ENCODE measurements at regions not wholly inside any gene's neighbourhood (a gene's known extent, or its start where the extent isn't known, plus 50 kb on each side); places are given as distances from the start of the nearest gene placed in this dataset.
"Not testable (repeated sequence)": the region's sequence is repeated elsewhere in the genome, so short reads cannot be mapped to it uniquely, and the experiment has no call there.

DNA sequence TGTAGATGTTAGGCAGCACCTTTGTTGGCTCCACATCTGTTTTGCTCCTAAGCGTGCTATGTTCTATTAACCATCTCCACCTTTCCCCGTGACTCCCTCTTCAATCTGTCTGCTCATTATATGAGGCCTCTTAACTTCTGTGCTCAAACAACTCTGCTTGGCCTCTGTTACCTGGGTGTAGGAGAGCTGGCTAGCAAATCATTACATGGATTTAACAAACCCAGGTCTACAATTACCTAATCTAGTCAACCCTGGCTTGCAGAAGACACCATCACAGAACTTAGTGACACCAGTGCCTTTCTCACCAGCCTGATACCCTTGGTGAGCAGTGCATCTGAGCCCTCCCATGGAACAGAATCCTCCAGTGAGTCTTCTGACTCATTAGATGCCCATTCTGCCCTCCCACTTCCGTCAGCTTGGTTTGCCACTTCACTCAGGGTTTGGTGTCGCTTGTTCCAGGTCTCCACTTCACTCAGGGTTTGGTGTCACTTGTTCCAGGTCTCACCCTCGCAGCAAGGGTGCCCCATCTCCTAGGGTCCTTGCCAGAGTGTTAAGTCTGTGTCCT lies 92.0 kb upstream of the KIF26B start:
- in situ Hi-C loops (cut with MboI; ENCODE audit: low sequenced_read_pairs), result no loop called here

DNA sequence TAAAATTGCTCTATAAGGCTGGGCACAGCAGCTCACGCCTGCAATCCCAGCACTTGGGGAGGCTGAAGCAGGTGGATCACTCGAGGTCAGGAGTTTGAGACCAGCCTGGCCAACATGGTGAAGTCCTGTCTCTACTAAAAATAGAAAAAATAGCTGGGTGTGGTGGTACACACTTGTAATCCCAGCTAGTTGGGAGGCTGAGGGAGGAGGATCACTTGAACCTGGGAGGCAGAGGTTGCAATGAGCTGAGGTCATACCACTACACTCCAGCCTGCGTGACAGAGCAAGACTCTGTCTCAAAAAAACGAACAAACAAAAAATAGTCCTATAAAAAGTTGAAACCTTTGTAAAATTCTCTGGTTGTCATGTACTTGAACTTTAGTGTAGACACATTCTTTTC lies 93.0 kb upstream of the KIF26B start:
- in situ Hi-C loops (cut with MboI; ENCODE audit: low sequenced_read_pairs), result not testable (repeated sequence)

DNA sequence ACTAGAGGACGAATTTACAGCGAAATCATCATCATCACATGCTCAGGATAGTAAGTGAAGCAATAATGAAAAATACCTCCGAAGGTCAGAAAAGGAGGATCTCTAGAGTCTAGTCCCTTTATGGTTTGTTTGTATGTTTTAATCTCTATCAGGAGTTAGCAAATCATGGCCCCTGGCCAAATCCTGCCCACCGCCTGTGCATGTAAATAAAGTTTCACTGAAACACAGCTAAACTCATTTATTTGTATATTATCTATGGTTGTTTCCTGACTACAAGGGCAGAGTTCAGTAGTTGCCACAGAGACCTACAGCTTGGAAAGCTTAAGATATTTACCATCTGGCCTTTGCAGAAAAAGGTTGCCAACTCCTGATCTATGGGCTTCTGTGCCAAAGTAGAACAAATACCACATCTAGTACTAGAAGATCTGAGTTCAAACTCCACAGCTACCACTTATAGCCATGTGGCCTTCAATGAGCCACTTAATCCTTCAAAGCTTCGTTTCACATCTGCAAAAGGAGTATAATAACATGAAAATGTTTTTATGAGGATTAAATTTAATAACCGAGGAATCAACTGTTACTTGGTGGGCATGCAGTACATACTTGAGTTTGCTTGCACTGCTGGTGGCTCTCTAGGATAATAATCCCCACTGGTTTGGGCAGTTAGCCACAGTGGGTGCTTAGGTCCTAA lies 94.0 kb upstream of the KIF26B start:
- in situ Hi-C loops (cut with MboI; ENCODE audit: low sequenced_read_pairs), result no loop called here

DNA sequence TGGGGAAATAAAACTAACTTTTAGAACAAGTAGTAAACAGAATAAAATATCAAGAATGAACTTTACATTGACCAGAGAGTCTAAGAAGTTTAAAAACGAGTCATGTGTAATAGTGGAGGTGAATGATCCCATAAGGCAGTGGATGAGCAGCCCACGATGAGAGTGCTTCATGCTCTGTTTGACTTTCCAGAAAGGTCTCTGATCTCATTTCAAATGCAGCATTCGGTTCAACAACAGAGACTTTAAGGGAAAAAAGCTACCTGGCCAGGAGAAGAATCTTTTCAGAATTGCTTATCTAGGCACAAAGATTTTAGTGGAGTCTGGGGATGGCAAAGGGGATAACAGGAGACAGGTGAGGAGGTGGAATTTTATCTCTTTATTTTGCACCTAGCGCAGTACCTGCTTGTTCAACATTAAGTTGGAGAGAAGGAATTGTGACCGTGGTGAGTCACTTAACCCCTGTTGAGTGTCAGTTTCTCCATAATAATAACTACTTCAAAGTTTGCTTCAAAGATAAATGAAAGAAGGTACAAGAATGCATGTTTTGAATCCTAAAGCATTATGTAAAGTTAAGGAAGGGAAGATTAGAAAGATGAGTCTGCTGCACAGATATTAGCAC lies 94.9 kb upstream of the KIF26B start:
- in situ Hi-C loops (cut with MboI; ENCODE audit: low sequenced_read_pairs), result no loop called here

DNA sequence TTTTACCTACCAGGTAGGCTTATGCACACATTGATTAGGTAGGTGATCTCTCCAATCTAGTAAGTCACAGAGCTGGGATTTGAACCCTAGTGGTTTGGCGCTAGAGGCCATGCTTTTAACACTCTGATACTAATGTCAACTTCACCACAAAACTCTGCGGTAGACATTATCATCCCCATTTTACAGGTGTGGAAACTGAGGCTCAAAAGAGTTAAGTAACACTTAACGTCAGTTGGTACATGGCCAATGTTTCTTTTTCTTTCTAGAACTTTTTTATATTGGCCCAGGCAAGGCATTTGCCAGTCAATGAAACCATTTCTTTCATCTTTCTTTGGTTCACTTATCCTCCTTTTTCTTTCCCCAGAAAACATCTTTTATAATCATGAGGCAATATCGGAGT lies 95.9 kb upstream of the KIF26B start:
- in situ Hi-C loops (cut with MboI; ENCODE audit: low sequenced_read_pairs), result no loop called here

DNA sequence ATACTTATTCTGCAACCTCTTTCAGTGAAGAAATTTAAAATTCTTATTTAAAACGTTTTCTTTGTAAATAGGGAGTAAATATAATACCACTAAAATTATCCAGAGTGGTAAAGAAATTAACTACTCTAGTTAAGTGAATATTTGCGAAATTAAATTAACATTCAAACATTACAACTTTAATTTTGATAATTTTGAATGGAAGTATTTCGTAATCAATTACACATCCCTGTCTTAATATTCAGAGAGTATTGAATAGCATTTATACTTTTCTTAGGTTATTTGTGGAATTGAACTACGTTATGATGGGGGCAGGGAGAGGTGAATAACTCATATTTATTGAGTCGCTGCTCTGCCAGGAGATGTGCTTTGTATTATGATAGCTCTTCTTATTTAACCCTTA lies 96.3 kb upstream of the KIF26B start:
- in situ Hi-C loops (cut with MboI; ENCODE audit: low sequenced_read_pairs), result no loop called here

DNA sequence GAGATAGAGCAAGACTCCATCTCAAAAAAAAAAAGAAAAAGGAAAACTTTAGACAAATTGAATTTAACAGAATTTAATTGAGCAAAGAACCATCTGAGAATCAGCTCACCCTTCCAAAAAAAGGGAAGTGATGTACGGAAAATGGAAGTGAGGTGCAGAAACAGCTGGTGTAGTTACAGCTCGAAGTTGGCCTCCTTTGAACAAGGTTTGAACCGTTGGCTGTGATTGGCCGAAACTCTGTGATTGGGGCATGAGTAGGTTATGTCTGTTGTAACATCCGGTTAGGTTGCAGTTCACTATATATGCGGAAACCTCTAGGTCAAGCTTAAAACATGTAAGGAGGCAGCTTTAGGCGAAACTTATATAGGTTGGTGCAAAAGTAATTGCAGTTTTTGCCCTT lies 97.9 kb upstream of the KIF26B start:
- in situ Hi-C loops (cut with MboI; ENCODE audit: low sequenced_read_pairs), result no loop called here

DNA sequence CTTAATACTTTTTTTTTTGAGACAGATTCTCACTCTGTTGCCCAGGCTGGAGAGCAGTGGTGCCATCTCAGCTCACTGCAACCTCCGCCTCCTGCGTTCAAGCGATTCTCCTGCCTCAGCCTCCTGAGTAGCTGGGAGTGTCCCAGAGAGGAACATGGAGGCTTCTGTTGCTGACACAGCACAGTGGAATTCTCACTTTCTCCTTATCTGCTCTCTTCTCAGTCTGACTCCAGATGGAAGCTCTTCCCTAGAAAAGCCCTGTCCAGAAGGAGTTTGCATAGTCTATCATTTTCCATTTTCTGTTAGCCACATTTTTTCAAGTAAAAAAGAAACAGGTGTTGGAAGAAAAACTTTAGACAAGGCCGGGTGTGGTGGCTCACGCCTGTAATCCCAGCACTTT lies 98.5 kb upstream of the KIF26B start:
- in situ Hi-C loops (cut with MboI; ENCODE audit: low sequenced_read_pairs), result not testable (repeated sequence)

DNA sequence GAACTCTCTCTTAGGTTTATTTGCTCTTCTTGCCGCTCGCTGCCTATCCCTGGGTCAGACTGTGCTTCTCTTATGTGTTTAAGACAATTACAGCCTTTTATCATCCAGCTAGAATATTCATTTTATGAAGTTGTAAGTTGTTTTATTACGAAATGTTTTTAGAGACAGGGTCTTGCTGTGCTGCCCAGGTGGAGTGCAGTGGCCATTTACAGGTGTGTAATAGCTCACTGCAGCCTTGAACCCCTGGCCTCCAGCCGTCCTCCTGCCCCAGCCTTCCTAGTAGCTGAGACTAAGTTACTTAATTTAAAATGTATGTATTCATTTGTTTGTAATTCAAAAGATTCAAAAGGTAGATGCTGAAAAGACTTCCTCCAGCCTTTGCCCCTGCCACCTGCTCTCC lies 99.0 kb upstream of the KIF26B start:
- in situ Hi-C loops (cut with MboI; ENCODE audit: low sequenced_read_pairs), result no loop called here

DNA sequence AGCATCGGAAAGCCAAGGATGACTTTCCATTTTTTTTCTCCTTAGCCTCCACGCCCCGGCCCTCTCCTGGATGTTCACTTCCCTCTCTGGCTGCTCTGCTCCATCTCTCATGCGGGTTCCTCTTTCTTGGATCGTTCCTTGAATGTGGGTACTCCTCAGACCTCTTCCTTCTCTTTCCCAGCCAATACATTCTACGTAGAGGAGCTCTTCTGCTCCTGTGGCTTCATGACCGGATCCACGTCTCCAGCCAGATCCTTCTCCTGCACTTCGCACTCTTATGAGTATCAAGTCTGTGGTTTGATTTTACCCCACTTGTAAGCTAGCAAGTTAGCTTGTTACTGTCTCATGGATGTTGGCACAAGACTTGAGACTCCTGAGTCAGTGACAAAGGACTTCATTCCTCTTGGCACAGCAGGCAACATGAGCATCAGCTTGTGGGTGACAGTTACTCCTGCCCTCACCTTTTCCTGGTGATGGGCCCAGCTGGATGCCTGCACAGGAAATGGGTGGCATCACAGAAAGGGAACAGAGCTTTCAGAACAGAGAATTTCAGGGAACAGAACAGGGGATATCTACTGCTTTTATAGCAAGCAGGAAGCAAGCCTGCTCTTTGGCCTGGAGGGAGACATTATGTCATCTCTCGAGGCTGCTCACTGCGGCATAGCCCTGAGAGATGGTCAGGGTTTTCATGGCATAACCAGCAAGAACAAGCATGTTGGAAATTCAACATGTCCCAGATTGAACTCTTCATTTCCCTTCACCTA lies 100.1 kb upstream of the KIF26B start:
- in situ Hi-C loops (cut with MboI; ENCODE audit: low sequenced_read_pairs), result no loop called here

DNA sequence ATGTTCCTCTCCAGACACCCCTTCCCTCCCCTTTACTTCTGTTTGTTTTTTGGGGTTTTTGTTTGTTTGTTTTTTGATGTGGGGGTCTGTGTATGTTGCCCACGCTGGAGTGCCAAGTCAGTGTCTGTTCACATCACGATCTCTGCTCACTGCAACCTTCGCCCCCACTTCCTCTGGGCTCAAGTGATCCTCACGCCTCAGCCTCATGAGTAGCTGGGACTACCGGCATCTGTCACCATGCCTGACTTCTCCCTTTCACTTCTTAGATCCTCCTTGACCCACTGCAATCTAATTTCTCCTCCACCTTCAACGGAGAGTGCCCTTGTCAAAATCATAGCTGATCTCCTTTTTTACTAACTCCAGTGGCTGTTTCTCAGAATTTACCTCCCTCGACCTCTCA lies 100.7 kb upstream of the KIF26B start:
- in situ Hi-C loops (cut with MboI; ENCODE audit: low sequenced_read_pairs), result no loop called here

DNA sequence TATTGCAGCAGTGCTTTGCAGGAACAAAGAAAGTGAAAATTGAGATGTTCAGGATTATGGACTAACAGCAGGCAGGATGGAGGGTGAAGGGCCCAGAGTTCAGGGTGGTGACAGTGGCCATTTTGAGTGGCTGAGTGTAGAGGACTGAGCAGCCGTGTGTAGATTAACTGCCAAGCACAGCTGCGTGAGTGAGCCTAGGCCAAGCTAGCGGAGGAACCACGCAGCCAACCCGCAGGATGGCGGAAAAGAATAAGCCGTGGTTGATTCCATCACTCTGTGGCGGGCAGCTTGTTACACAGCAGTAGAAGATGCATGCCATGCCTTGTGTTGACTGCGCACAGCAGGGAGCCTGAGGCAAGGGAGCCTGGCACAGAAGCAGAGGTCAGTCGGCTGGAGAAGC lies 102.5 kb upstream of the KIF26B start:
- in situ Hi-C loops (cut with MboI; ENCODE audit: low sequenced_read_pairs), result no loop called here

DNA sequence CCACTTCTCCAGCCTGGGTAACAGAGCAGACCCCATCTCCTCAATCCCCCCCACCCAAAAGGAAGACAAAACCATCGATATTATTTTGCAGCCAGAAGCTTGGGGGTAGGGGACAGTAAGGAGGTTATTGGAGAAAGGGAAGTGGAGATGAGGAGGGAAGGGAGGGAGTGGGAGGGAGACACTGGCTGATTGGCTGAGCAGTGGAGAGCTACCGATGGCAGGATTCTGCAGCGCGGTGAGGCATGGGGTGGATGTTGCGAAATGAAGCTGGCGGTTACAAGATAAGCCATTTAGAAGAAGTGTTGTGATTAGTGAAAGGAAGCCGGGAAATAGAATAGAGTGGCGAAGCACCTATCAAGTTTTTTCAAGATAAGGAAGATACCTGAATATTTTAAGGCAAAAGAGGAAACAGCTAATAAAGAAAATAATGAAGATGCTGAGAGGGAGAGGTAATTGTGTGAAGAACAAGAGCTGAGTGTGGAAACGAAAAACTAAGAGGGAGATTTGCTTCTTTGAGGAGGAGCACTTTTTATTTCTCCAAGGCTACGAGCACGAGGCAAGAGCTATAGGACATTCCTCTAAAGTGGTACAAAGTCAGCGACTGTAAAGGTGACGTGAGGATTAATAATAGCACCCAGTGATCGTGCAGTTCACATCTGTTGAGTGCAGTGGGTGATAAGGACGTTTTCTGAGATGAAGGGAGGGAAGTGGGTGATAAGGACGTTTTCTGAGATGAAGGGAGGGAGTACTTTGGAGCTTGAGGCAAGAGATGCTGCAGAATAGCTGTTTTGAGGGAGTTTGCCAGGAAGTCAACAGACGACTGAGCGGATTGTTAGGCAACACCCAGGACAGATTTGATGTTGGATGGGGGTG lies 103.2 kb upstream of the KIF26B start:
- in situ Hi-C loops (cut with MboI; ENCODE audit: low sequenced_read_pairs), result no loop called here

DNA sequence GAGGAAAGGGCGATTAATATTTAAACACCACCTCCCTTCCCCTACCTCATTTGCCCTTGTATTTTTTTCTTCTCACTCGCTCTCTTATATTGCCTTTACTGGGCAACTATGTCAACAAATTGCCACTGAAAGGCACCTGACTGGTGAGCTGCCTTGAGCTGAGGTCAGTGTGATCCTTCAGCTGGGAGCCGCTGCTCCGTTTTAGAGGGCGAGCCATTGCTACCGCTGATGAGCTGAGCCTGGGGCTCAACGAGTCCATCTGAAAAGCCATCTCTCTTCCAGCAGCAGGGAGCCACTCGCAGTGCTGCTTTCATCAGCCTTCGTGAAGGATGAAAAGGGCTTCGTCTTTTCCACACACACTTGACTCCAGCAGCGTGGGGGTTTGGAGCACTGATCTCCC lies 108.0 kb upstream of the KIF26B start:
- in situ Hi-C loops (cut with MboI; ENCODE audit: low sequenced_read_pairs), result loop anchor here (10.0 kb wide), 3 partner anchors 212 to 442 kb away; partner anchors contain the start of gene COX20

DNA sequence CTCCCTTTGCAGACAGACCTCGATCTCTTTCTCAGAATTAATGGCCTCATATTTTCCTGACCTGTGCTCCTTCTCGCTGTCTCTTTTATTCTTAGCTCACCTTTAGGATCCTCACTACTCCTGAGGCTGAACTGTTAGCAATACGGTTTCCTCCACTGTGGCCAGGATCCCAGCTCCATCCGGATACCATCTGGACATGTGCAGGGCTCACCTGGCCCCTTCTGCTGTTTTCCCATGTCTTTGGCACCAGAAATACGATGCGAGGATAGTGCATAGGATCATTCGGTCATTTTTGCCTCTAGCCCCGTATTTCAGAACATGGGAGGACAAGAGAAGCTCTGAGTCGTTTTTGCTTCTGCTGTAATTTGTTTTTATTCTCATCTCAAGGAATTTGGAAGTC lies 108.5 kb upstream of the KIF26B start:
- in situ Hi-C loops (cut with MboI; ENCODE audit: low sequenced_read_pairs), result loop anchor here (10.0 kb wide), 3 partner anchors 212 to 442 kb away; partner anchors contain the start of gene COX20

DNA sequence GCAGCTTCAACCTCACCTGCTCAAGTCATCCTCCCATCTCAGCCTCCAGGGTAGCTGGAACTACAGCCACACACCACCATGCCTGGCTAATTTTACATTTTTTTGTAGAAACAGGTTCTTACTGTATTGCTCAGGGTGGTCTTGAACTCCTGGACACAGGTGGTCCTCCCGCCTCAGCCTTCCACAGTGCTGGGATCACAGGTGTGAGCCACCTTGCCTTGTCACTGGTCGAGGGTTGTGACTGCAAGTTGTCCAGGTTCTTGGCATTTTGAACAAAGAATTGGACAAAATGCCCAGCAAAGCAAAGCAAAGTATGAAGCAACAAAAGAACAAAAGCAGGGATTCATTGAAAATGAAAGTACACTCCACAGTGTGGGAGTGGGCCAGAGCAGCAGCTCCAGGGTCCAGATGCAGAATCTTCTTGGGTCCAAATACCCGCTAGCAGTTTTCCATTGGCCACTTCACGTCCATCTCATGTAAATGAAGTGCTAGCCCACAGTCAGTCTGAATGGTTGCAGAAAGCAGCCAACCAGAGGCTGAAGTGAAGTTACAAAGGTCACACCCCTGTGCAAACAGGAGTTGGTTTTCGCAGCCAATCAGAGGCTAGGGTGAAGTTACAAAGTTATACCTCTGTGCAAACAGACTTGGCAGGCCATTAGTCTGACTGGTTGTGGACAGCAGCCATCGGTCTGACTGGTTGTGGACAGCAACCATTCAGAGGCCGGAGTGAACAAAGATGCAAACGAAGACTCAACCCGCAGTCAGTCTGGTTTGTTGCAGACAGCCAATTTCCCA lies 109.5 kb upstream of the KIF26B start:
- in situ Hi-C loops (cut with MboI; ENCODE audit: low sequenced_read_pairs), result loop anchor here (10.0 kb wide), 3 partner anchors 210 to 440 kb away; partner anchors contain the start of gene COX20

DNA sequence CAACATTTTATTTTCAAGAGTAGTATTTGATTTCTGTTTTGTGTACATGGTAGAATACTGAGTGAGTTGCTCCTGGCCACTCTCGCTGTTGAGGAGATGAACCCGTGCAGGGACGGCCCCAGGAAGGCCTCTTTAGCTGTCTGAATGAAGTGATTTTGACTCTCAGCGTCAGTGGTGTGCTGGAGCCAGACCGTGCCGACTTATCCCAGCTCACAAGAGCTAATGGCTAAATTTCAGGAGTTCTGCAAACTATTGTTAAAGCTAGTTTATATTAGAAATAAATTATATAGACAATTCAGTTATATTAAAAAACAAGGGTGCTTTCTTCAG lies 111.2 kb upstream of the KIF26B start:
- in situ Hi-C loops (cut with MboI; ENCODE audit: low sequenced_read_pairs), result loop anchor here (10.0 kb wide), 3 partner anchors 209 to 439 kb away; partner anchors contain the start of gene COX20

DNA sequence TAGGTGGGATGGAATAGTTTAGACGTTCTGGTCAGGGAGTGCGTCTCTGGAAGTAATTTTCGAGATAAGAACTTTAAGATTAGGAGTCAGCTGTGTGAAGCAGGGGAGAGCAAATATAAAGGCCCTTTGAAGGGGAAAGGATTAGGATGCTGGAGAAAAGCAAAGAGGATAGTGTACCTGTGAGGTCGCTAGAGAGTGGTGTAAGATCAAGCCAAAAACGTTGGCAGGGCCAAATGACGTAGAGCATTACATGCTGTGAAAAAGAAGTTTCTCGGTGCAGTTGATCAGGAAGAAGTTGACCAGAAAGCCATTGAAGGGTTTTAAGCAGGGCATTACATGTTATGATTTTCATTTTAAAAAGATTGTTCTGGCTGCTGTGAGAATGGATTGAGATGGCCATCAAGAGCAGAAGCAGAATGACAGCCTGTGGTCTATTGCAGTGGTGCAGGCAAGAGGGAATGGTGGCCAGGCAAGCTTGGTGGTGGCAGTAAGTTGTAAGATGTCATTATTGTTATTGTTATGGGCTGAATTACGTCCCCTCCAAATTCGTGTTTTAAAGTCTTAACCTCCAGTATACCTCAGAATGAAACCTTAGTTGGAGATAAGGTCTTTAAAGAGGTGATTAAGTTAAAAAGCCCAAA lies 113.6 kb upstream of the KIF26B start:
- in situ Hi-C loops (cut with MboI; ENCODE audit: low sequenced_read_pairs), result loop anchor here (10.0 kb wide), 3 partner anchors 206 to 436 kb away; partner anchors contain the start of gene COX20

DNA sequence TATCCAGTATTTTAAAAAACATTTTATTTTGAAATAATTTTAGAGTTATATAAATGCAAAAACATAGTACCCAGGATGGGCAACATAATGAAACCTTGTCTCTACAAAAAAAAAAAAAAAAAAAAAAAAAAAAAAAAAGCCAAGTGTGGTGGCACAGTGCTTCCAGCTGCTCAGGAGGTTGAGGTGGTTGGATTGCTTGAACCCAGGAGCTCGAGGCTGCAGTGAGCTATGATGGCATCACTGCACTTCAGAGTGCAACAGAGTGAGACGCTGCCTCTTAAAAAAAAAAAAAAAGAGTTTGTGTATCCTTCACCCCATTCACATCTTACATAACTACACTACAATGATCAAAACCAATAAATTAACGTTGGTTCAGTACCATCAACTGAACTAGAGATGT lies 115.6 kb upstream of the KIF26B start:
- in situ Hi-C loops (cut with MboI; ENCODE audit: low sequenced_read_pairs), result no loop called here
